OCI-LY7 (cell line): ENCODE measurements at regions not wholly inside any gene's neighbourhood (a gene's known extent, or its start where the extent isn't known, plus 50 kb on each side); places are given as distances from the start of the nearest gene placed in this dataset.

Experiments used
- BruUV-seq: library from RNA; stranded (reverse); fragments of 400-500 nt; replicated peaks from 2 replicates; lab custom pipeline; 2021; lab: Mats Ljungman, UMichigan
- CTCF ChIA-PET: fragments of 300-600 bp; sonication (Branson Sonifier 250); formaldehyde crosslinking; loops from one replicate; lab custom pipeline; 2022; ENCODE audit warnings: antibody characterized with exemption; ENCODE audit not compliant: unreplicated experiment; lab: Charles Lee
- POLR2A ChIA-PET: fragments of 300-600 bp; sonication (Branson Sonifier 250); formaldehyde crosslinking; loops from one replicate; lab custom pipeline; 2022; ENCODE audit warnings: antibody characterized with exemption; lab: Charles Lee
- DNase-seq: peaks from one replicate; pipeline ENCODE4 v3.0.0-alpha.2; 2015; ENCODE audit warnings: low spot score
- H2AFZ ChIP-seq: fragments of 200-600 bp; sonication (generic), shearing (Covaris generic); 2 replicates; pipeline ENCODE4 v1.6.1; 2014; ENCODE audit warnings: mild to moderate bottlenecking, antibody characterized with exemption, low read length, moderate library complexity
- H3K27ac ChIP-seq: fragments of 200-600 bp; sonication (generic); 2 replicates; pipeline ENCODE4 v1.5.1; 2014; ENCODE audit warnings: mixed run types, low read depth, mild to moderate bottlenecking, moderate library complexity, low read length, inconsistent platforms; ENCODE audit not compliant: poor library complexity, severe bottlenecking
- H3K36me3 ChIP-seq: fragments of 200-600 bp; sonication (generic); 2 replicates; pipeline ENCODE4 v1.6.1; 2014; ENCODE audit warnings: mild to moderate bottlenecking, antibody characterized with exemption, low read length, moderate library complexity, mixed read lengths; ENCODE audit not compliant: insufficient read depth
- H3K4me1 ChIP-seq: fragments of 200-600 bp; sonication (generic); 2 replicates; pipeline ENCODE4 v1.5.1; 2014; ENCODE audit warnings: mild to moderate bottlenecking, low read length; ENCODE audit not compliant: insufficient read depth, poor library complexity, severe bottlenecking
- H3K4me2 ChIP-seq: fragments of 200-600 bp; sonication (generic); 2 replicates; pipeline ENCODE4 v1.6.1; 2014; ENCODE audit warnings: mild to moderate bottlenecking, low read length
- H3K4me3 ChIP-seq: fragments of 200-600 bp; sonication (generic); 2 replicates; pipeline ENCODE4 v1.5.1; 2014; ENCODE audit warnings: mild to moderate bottlenecking, low read depth, low read length; ENCODE audit not compliant: poor library complexity, severe bottlenecking
- H3K79me2 ChIP-seq: fragments of 200-600 bp; sonication (generic); 2 replicates; pipeline ENCODE4 v1.6.1; 2016; ENCODE audit warnings: low read depth, mild to moderate bottlenecking, low read length, moderate library complexity, mixed read lengths; ENCODE audit not compliant: insufficient read depth
- H3K9me2 ChIP-seq: fragments of 200-600 bp; sonication (generic); 2 replicates; pipeline ENCODE4 v1.6.1; 2016; ENCODE audit warnings: mild to moderate bottlenecking, low read length, mixed read lengths; ENCODE audit not compliant: insufficient read depth
- H3K9me3 ChIP-seq: fragments of 200-600 bp; sonication (generic); 2 replicates; pipeline ENCODE4 v1.6.1; 2014; ENCODE audit warnings: mild to moderate bottlenecking, mixed run types, low read length, mixed read lengths
- H4K20me1 ChIP-seq: fragments of 200-600 bp; sonication (generic); 2 replicates; pipeline ENCODE4 v1.6.1; 2014; ENCODE audit warnings: mild to moderate bottlenecking, antibody characterized with exemption, low read length, moderate library complexity, mixed read lengths; ENCODE audit not compliant: insufficient read depth
- CTCF ChIP-seq: fragments of 200-600 bp; sonication (generic); conservative IDR thresholded peaks from 2 replicates; pipeline ENCODE4 v1.5.1; 2014; ENCODE audit warnings: mild to moderate bottlenecking, antibody characterized with exemption, low read length, moderate library complexity, mixed read lengths
- EZH2phosphoT487 ChIP-seq: fragments of 200-600 bp; sonication (generic); IDR thresholded peaks from 2 replicates; pipeline ENCODE4 v1.6.1; 2018; ENCODE audit warnings: low read depth, borderline replicate concordance, mild to moderate bottlenecking, mixed run types, antibody characterized with exemption, low read length, moderate library complexity, mixed read lengths
- intact Hi-C: fragments of 100-400 bp; cut with micrococcal nuclease; formaldehyde crosslinking; loops from one replicate; pipeline ENCODE4 v1.10.0; 2022; ENCODE audit not compliant: unreplicated experiment

GRCh38 chr15:37220949-37221670 is 120.8 kb upstream of the MEIS2 start:
- intact Hi-C loops, result no loop called here
- ChIA-PET CTCF (no interaction called here), POLR2A (no interaction called here)
- no peak overlapping the region for H3K4me3 ChIP-seq
- no peaks in the 10 kb centered on the region for H3K9me3 ChIP-seq
- H3K9me2 ChIP-seq, result no peaks in the 10 kb centered on the region
- TF ChIP-seq EZH2phosphoT487 (no peak), CTCF (no peak)
- no peak overlapping the region for H3K4me2 ChIP-seq
- no TSS peak for BruUV-seq
- H3K27ac ChIP-seq, result no peak overlapping the region
- no peak for DNase-seq
- H3K79me2 ChIP-seq, result no peaks in the 10 kb centered on the region
- no peaks in the 10 kb centered on the region for H3K36me3 ChIP-seq
- H3K4me1 ChIP-seq, result no peaks in the 10 kb centered on the region
- H2AFZ ChIP-seq, result no peak overlapping the region
- no peaks in the 10 kb centered on the region for H4K20me1 ChIP-seq

DNA sequence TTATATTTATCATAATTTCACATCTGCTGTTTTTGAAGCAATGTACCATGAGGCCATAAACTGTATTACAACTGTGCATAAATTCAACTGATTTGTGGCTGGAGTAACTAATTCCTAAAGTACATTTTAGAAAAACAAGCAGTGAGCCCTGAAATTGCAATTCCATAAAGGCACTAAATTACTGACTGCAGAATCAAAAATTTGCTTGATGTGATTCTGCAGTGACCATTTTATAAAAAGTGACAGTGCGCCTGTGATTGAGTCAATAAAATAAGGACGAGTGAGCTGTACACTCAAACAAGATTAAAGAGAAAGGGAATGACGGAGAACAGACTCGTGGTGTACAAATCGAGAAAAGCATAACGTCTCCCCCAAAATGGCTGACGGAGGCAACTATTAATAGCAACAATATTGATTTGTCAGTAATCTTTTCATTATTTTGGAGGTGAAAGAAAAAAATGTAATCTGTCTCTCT is 121.4 kb upstream of the MEIS2 start:
- no peaks in the 10 kb centered on the region for H4K20me1 ChIP-seq
- ChIA-PET CTCF (no interaction called here), POLR2A (interaction anchor here (2.0 kb wide), 1 partner anchor 15 kb away, joined by 4 read pairs; no protein-coding TSS in a partner anchor)
- intact Hi-C loops, result no loop called here
- no peaks in the 10 kb centered on the region for H3K9me3 ChIP-seq
- H2AFZ ChIP-seq, result no peak overlapping the region
- no peak for DNase-seq
- no peak overlapping the region for H3K4me3 ChIP-seq
- H3K79me2 ChIP-seq, result no peaks in the 10 kb centered on the region
- no peak overlapping the region for H3K4me2 ChIP-seq
- no peaks in the 10 kb centered on the region for H3K4me1 ChIP-seq
- no peaks in the 10 kb centered on the region for H3K36me3 ChIP-seq
- H3K27ac ChIP-seq, result no peak overlapping the region
- TF ChIP-seq EZH2phosphoT487 (no peak), CTCF (no peak)
- BruUV-seq, result no TSS peak
- no peaks in the 10 kb centered on the region for H3K9me2 ChIP-seq

GRCh38 chr15:37223089-37223488 is 122.7 kb upstream of the MEIS2 start:
- Histone ChIP-seq H2AFZ (no peak overlapping the region), H3K27ac (no peak overlapping the region), H3K9me3 (no peaks in the 10 kb centered on the region), H3K9me2 (no peaks in the 10 kb centered on the region), H3K4me1 (no peaks in the 10 kb centered on the region), H4K20me1 (no peaks in the 10 kb centered on the region), H3K36me3 (no peaks in the 10 kb centered on the region), H3K4me2 (no peak overlapping the region), H3K79me2 (no peaks in the 10 kb centered on the region), H3K4me3 (no peak overlapping the region)
- ChIA-PET POLR2A (interaction anchor here (2.0 kb wide), 1 partner anchor 13 kb away, joined by 4 read pairs; no protein-coding TSS in a partner anchor), CTCF (no interaction called here)
- intact Hi-C loops, result no loop called here
- no peak for TF ChIP-seq EZH2phosphoT487
- no peak for TF ChIP-seq CTCF
- BruUV-seq, result no TSS peak
- DNase-seq, result no peak
